ENCODE measurements at regions not wholly inside any gene's neighbourhood (a gene's known extent, or its start where the extent isn't known, plus 50 kb on each side); places are given as distances from the start of the nearest gene placed in this dataset.
"Not testable (repeated sequence)": the region's sequence is repeated elsewhere in the genome, so short reads cannot be mapped to it uniquely, and the experiment has no call there.

GRCh38 chr10:53487019-53487983, 714.7 kb upstream of the MBL2 start:
- Mint-ChIP-seq H3K36me3 (ENCODE audit: low read depth) (no peaks in the 10 kb centered on the region), H3K27me3 (ENCODE audit: insufficient read depth) (no peaks in the 10 kb centered on the region), H3K4me3 (no peak overlapping the region), H3K9me3 (peaks cover 29% of the 10 kb centered on the region), H3K4me1 (ENCODE audit: low read depth) (no peaks in the 10 kb centered on the region), H3K27ac (no peak overlapping the region)
- no peak for DNase-seq
- TF ChIP-seq, protein P1, sequence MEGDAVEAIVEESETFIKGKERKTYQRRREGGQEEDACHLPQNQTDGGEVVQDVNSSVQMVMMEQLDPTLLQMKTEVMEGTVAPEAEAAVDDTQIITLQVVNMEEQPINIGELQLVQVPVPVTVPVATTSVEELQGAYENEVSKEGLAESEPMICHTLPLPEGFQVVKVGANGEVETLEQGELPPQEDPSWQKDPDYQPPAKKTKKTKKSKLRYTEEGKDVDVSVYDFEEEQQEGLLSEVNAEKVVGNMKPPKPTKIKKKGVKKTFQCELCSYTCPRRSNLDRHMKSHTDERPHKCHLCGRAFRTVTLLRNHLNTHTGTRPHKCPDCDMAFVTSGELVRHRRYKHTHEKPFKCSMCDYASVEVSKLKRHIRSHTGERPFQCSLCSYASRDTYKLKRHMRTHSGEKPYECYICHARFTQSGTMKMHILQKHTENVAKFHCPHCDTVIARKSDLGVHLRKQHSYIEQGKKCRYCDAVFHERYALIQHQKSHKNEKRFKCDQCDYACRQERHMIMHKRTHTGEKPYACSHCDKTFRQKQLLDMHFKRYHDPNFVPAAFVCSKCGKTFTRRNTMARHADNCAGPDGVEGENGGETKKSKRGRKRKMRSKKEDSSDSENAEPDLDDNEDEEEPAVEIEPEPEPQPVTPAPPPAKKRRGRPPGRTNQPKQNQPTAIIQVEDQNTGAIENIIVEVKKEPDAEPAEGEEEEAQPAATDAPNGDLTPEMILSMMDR (IDR thresholded peaks at IDR 0.05) = no peak

DNA sequence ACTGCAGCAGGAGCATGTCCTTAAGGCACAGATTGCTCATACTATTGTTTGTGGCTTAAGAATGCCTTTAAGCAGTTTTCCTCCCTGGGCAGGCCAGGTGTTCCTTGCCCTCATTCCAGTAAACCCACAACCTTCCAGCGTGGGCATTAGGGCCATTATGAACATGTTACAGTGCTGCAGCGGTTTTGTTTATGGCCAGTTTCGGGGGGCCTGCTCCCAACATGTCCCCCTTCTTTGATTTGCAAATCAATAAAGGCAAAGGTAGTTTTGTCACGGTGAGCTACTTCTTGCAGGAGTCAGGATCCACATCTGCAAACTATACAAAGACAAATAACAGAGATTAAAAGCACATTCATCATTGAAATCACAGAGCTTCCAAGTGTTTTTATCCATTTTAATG, 712.8 kb upstream of the MBL2 start:
- H3K4me3 Mint-ChIP-seq; H3K4me1 Mint-ChIP-seq (ENCODE audit: low read depth); H3K27me3 Mint-ChIP-seq (ENCODE audit: insufficient read depth); DNase-seq; H3K27ac Mint-ChIP-seq; H3K36me3 Mint-ChIP-seq (ENCODE audit: low read depth): not testable (repeated sequence)
- peaks cover 21% of the 10 kb centered on the region for H3K9me3 Mint-ChIP-seq

GRCh38 chr10:53479365-53479764, 706.8 kb upstream of the MBL2 start:
- no peaks in the 10 kb centered on the region for H3K27me3 Mint-ChIP-seq (ENCODE audit: insufficient read depth)
- TF ChIP-seq, protein P1 (IDR thresholded peaks at IDR 0.05) = no peak
- no peak overlapping the region for H3K27ac Mint-ChIP-seq
- H3K36me3 Mint-ChIP-seq (ENCODE audit: low read depth) = no peaks in the 10 kb centered on the region
- H3K4me1 Mint-ChIP-seq (ENCODE audit: low read depth) = no peaks in the 10 kb centered on the region
- no peak overlapping the region for H3K4me3 Mint-ChIP-seq
- peaks cover 6% of the 10 kb centered on the region for H3K9me3 Mint-ChIP-seq
- no peak for DNase-seq

DNA sequence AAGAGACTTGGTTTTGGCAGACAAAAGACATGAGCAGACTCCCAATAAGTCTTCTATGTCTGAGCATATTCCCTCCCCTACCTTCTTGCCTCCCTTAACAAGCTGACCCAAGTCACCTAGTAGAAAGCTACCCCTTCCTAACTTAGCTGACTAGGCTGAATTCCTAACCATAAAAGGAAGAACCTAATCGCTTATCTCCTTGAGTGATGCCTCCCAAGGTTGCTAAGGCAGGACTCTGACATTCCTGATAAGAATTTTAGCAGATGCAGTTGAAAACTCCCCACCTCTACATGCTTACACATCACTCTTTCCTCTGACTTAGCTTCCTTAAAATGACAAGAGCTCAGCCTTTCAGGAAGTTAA, 704.7 kb upstream of the MBL2 start:
- no peak overlapping the region for H3K4me3 Mint-ChIP-seq
- no peak overlapping the region for H3K27ac Mint-ChIP-seq
- H3K27me3 Mint-ChIP-seq (ENCODE audit: insufficient read depth) = no peaks in the 10 kb centered on the region
- peaks cover 13% of the 10 kb centered on the region; the same call in 1 of the 2 replicates for H3K9me3 Mint-ChIP-seq
- no peaks in the 10 kb centered on the region for H3K36me3 Mint-ChIP-seq (ENCODE audit: low read depth)
- TF ChIP-seq, protein P1 (IDR thresholded peaks at IDR 0.05) = no peak
- no peak for DNase-seq
- H3K4me1 Mint-ChIP-seq (ENCODE audit: low read depth) = no peaks in the 10 kb centered on the region

DNA sequence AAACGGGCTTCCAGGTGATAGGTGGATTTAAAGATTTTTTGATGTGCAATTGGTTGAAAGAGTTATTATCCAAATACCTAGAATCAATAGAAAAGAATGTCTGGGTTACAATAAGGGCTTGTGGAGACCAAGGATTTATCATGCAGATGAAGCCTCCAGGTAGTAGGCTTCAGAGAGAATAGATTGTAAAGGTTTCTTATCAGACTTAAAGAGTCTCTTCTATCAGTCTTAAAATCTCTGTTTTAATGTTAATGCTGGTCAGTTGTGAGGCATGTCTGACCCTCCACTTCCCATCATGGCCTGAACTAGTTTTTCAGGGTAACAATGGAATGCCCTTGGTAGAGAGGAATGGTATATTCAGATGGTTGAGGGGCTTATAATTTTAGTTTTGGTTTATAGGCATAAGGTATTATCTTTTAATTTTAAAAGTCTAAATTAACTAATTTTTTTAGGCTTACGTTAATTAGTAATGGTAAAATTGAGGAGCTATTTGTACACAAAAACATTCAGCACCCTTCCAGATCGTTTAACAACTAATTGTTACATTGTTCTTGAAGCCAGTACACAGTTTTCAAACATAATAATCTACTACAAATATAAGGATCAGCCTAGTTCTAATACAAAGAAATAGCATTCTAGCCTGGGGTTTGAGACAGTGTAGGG, 704.2 kb upstream of the MBL2 start:
- Mint-ChIP-seq H3K27me3 (ENCODE audit: insufficient read depth) (no peaks in the 10 kb centered on the region), H3K9me3 (peaks cover 13% of the 10 kb centered on the region; the same call in 1 of the 2 replicates), H3K4me1 (ENCODE audit: low read depth) (no peaks in the 10 kb centered on the region), H3K36me3 (ENCODE audit: low read depth) (no peaks in the 10 kb centered on the region), H3K27ac (no peak overlapping the region), H3K4me3 (no peak overlapping the region)
- TF ChIP-seq, protein P1 (IDR thresholded peaks at IDR 0.05) = no peak
- DNase-seq = no peak

GRCh38 chr10:53469383-53469782, 696.8 kb upstream of the MBL2 start:
- H3K9me3 Mint-ChIP-seq = peaks cover 30% of the 10 kb centered on the region
- no peaks in the 10 kb centered on the region for H3K36me3 Mint-ChIP-seq (ENCODE audit: low read depth)
- no peaks in the 10 kb centered on the region for H3K27me3 Mint-ChIP-seq (ENCODE audit: insufficient read depth)
- no peak for DNase-seq
- no peak overlapping the region for H3K4me3 Mint-ChIP-seq
- TF ChIP-seq, protein P1 (IDR thresholded peaks at IDR 0.05) = no peak
- H3K27ac Mint-ChIP-seq = no peak overlapping the region
- no peaks in the 10 kb centered on the region for H3K4me1 Mint-ChIP-seq (ENCODE audit: low read depth)

All from HFFc6 (cell line).